Uterus (tissue), 3 donors: ENCODE measurements at regions not wholly inside any gene's neighbourhood (a gene's known extent, or its start where the extent isn't known, plus 50 kb on each side); places are given as distances from the start of the nearest gene placed in this dataset.

Experiments
- DNase-seq, 2 donors: peaks; one replicate each; pipeline ENCODE4 v3.0.0-alpha.2; 2019 to 2020
- H3K27ac ChIP-seq, 2 donors: fragments of 200-600 bp; sonication (generic); 1 replicate in 1 of 2; 2 replicates in 1 of 2; pipeline ENCODE4 v1.5.1; 2016 to 2018
- H3K27me3 ChIP-seq, 2 donors: fragments of 200-600 bp; sonication (generic); one replicate each; pipeline ENCODE4 v1.5.1; 2018 to 2019; ENCODE audit warnings: control low read depth in 1 of 2
- H3K36me3 ChIP-seq, 2 donors: fragments of 200-600 bp; sonication (generic); one replicate each; pipeline ENCODE4 v1.5.1; 2019; ENCODE audit warnings: control low read depth in 1 of 2
- H3K4me1 ChIP-seq, 2 donors: fragments of 200-600 bp; sonication (generic); one replicate each; pipeline ENCODE4 v1.5.1; 2018 to 2019; ENCODE audit warnings: control low read depth in 1 of 2
- H3K4me3 ChIP-seq, 2 donors: fragments of 200-600 bp; sonication (generic); 1 replicate in 1 of 2; 2 replicates in 1 of 2; pipeline ENCODE4 v1.5.1; 2018 to 2019; ENCODE audit warnings: mild to moderate bottlenecking in 1 of 2
- H3K9me3 ChIP-seq, 2 donors: fragments of 200-600 bp; sonication (generic); one replicate each; pipeline ENCODE4 v1.5.1; 2019; ENCODE audit warnings: control low read depth in 1 of 2
- POLR2A ChIP-seq, 2 donors: fragments of 450-650 bp; IDR thresholded peaks; one replicate each; pipeline ENCODE4 v1.6.1; 2016; ENCODE audit warnings: antibody characterized with exemption in 2 of 2, mild to moderate bottlenecking in 1 of 2, moderate library complexity in 1 of 2
- intact Hi-C: fragments of 100-400 bp; cut with DNase I; formaldehyde crosslinking; loops from one replicate; pipeline ENCODE4 v1.15.1; 2023; ENCODE audit warnings: low total_unique reads
- TF ChIP-seq, protein P1 (sequence below), 4 experiments: fragments of 200-600 bp in 2 of 4; fragments of 450-650 bp in 2 of 4; sonication (generic) in 2 of 4; IDR thresholded peaks; one replicate each; pipeline ENCODE4 v1.5.1; 2016 to 2019; ENCODE audit warnings: antibody characterized with exemption in 4 of 4, mild to moderate bottlenecking in 2 of 4, moderate library complexity in 1 of 4
- donor health status: DM: yes; HTN: yes; CAD: no.

DNA sequence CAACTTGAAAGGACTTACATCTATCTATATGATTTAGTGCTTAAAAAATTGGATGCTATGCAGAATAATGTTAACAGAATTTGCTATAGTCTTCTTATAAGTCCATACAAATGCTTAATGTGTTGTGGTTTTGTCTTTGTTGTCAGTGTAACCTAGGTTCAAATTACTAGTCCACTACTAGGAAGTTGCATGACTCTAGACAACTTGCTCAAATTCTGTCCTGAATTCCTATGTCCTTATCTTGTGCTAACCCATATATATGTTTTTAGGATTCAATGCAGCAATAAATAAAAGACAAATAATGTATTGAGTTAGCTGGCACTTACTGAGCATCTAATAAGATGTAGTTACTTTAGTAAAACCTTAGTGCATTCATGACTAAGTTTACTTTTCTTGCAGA is 276.5 kb upstream of the KCNMB2 start:
- H3K27ac ChIP-seq = no peak overlapping the region
- no peaks in the 10 kb centered on the region for H3K9me3 ChIP-seq
- H3K27me3 ChIP-seq = no peaks in the 10 kb centered on the region
- TF ChIP-seq, protein P1, sequence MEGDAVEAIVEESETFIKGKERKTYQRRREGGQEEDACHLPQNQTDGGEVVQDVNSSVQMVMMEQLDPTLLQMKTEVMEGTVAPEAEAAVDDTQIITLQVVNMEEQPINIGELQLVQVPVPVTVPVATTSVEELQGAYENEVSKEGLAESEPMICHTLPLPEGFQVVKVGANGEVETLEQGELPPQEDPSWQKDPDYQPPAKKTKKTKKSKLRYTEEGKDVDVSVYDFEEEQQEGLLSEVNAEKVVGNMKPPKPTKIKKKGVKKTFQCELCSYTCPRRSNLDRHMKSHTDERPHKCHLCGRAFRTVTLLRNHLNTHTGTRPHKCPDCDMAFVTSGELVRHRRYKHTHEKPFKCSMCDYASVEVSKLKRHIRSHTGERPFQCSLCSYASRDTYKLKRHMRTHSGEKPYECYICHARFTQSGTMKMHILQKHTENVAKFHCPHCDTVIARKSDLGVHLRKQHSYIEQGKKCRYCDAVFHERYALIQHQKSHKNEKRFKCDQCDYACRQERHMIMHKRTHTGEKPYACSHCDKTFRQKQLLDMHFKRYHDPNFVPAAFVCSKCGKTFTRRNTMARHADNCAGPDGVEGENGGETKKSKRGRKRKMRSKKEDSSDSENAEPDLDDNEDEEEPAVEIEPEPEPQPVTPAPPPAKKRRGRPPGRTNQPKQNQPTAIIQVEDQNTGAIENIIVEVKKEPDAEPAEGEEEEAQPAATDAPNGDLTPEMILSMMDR (IDR thresholded peaks at IDR 0.05) = no peak
- no peak for TF ChIP-seq POLR2A (IDR thresholded peaks at IDR 0.05)
- H3K4me1 ChIP-seq = peaks cover 0 to 6% of the 10 kb centered on the region in 2 donors
- no peak for DNase-seq
- H3K4me3 ChIP-seq = no peak overlapping the region
- no peaks in the 10 kb centered on the region for H3K36me3 ChIP-seq
- intact Hi-C loops = no loop called here

DNA sequence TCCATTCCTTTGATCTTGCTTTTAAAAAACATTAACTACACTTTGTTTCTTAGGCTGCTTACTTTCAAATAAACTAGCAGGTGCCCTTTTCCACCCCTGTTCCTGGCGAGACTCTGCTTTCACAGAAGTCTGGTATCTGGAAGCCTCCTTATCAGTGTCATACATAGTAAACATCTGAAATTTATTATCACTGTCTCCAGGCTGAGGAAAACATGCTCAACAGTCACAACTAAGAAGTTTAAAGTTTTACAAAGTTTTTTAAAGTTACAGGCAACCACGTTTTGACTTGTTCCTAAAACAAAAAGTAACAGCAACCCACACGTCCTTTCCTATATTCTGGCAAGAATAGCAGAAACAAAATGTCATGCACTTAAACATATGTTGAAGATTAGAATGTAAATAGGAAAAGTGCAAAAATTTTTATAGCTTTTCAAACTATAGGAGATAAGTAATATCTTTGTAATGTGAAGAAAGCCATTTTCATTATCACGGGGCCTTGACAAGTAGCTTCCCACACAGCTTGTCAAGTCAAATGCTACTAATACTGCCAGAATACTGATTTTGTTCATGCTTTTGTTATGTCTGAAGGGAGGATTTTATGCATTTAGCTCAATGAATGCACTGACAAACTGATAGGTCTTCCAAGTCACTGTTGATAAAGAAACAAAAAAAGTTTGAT is 275.2 kb upstream of the KCNMB2 start:
- H3K36me3 ChIP-seq = no peaks in the 10 kb centered on the region
- intact Hi-C loops = no loop called here
- peak in 1 of 2 donors; percentile 46 for DNase-seq
- H3K4me3 ChIP-seq = no peak overlapping the region
- H3K4me1 ChIP-seq = peaks cover 0 to 6% of the 10 kb centered on the region in 2 donors
- peak overlapping the region; percentile 55 to 62 for H3K27ac ChIP-seq
- H3K9me3 ChIP-seq = no peaks in the 10 kb centered on the region
- H3K27me3 ChIP-seq = no peaks in the 10 kb centered on the region
- TF ChIP-seq, protein P1 (IDR thresholded peaks at IDR 0.05) = no peak
- TF ChIP-seq POLR2A (IDR thresholded peaks at IDR 0.05) = no peak

DNA sequence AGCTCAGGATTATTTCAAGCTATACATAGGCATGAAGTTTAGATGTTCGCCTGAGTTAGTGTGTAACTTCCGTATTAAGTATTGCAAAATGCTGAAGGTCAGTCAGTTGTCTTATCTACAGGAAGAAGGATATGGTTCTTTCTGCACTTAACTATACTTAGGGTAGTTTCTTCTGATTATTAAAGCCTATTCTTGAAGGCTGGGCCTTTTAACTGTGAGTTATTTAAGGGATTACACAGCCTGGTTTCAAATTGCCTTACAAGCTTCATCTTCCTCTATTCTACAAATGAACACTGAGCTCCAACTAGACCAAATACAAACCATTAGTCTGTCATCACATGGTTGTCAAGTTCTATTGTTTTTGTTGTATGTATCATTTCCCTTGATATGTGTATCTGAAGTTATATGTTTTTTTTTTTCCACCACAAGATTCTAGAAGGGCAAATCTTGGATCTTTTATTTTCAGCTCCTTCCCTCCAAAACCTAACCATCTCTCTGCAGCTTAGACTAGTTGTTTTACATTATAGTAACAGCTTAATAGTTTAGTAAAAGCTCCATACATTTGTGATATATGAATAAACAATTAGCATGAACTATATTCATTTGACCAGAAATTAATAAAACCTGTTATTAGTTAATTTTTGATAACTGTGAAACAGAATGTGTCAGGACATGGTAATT is 272.9 kb upstream of the KCNMB2 start:
- H3K27ac ChIP-seq = no peak overlapping the region
- TF ChIP-seq, protein P1 (IDR thresholded peaks at IDR 0.05) = no peak
- TF ChIP-seq POLR2A (IDR thresholded peaks at IDR 0.05) = no peak
- H3K27me3 ChIP-seq = no peaks in the 10 kb centered on the region
- intact Hi-C loops = no loop called here
- no peak for DNase-seq
- peaks cover 0 to 6% of the 10 kb centered on the region in 2 donors for H3K4me1 ChIP-seq
- no peak overlapping the region for H3K4me3 ChIP-seq
- no peaks in the 10 kb centered on the region for H3K9me3 ChIP-seq
- H3K36me3 ChIP-seq = no peaks in the 10 kb centered on the region

DNA sequence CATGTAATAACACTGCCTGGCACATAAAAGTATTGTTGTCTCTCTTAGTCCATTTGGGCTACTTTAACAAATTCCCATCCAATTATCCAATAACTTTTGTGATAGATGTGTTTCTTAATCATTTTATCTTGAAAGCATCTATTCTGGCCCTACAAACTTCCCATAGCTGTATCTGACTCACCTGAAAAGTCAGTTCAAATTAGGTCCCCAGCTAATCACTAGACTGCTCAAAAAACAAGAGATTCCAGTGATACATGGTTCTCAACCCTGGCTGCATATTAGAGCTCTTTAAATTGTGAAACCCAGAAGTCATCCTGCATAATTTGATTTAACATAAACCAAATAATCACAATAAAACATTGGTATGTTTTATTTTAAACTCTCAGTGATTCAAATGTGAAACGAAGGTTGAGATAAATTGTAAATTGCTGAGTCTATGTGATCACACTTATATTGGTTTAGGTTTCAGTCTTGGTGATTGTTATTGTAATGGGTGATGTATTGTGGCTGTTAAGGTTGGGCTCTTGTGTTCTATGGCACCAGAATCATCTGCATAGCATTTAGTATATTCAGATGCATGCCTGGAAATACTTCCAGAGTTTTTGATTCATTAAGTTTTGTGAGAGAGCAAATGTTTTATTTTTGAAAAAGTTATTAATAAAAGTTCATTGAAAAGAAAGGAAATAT is 268.9 kb upstream of the KCNMB2 start:
- Histone ChIP-seq H3K27me3 (no peaks in the 10 kb centered on the region), H3K27ac (no peak overlapping the region), H3K36me3 (no peaks in the 10 kb centered on the region), H3K9me3 (no peaks in the 10 kb centered on the region), H3K4me3 (no peak overlapping the region), H3K4me1 (no peaks in the 10 kb centered on the region)
- intact Hi-C loops = no loop called here
- TF ChIP-seq, protein P1 (IDR thresholded peaks at IDR 0.05) = no peak
- no peak for TF ChIP-seq POLR2A (IDR thresholded peaks at IDR 0.05)
- no peak for DNase-seq

DNA sequence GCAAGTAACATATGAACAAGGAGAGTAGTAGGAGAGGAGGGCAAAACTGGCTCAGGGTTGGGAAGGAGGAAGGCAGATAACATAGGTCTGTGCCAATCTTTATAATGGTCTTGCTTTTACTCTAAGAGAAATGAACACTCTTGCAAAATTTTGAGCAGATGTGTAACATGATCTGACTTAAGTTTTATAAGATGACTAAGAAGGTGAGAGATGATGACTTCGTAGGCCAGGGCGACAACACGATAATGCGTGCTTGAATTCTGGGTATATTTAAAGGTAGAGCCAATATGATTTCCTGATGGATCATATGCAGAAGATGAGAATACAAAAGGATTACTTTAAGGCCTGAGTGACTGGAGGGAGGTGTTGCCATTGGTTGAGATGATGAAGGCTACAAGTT is 265.4 kb upstream of the KCNMB2 start:
- no peaks in the 10 kb centered on the region for H3K36me3 ChIP-seq
- H3K4me1 ChIP-seq = no peaks in the 10 kb centered on the region
- TF ChIP-seq, protein P1 (IDR thresholded peaks at IDR 0.05) = no peak
- DNase-seq = no peak
- H3K27me3 ChIP-seq = no peaks in the 10 kb centered on the region
- intact Hi-C loops = no loop called here
- no peaks in the 10 kb centered on the region for H3K9me3 ChIP-seq
- no peak overlapping the region for H3K4me3 ChIP-seq
- H3K27ac ChIP-seq = no peak overlapping the region
